ENCODE measurements at regions not wholly inside any gene's neighbourhood (a gene's known extent, or its start where the extent isn't known, plus 50 kb on each side); places are given as distances from the start of the nearest gene placed in this dataset.

DNA sequence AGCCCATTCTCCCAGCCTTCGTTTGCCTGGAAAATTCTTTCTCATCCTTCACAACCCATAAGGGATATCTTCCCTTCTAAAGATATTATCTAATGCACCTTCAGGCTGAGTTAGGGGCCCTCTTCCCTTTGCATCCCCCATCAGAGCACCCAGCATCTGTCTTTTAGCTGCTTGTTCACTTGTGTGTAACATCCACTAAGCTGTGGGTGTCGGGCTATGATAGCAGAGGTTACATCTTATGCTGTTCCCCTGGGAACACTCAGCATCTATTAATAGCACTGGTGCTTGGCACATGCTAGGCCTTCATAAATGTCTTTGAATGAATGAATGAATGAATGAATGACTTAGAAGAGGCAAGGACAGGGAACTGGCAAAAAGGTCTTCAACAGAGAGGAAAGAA lies 131.8 kb downstream of the NUAK1 start:
- DNase-seq: no peak

DNA sequence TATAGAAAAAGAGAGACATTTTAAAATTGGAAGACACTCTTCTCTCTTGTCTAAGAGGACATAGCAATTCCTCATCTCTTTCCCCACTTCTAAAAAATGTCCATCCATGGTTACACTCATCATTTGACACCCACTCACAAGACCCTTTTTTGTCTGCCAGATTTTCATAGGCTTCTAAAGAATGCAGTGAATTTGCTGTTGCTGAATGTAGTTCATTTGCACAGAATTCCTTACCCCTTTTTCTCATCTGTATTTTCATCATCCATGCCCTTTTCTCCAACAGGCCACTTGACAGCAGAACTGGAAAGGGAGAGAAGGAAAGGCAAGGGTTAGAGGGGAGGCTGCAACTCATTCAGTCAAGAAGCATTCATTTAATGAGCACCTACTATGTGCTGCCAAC lies 128.0 kb downstream of the NUAK1 start:
- no peak for DNase-seq

All from NCI-H187 (cell line).